ENCODE measurements at regions not wholly inside any gene's neighbourhood (a gene's known extent, or its start where the extent isn't known, plus 50 kb on each side); places are given as distances from the start of the nearest gene placed in this dataset.

- H4K20me1 ChIP-seq (ENCODE audit: insufficient read depth, low read length, poor library complexity, severe bottlenecking), result no peaks in the 10 kb centered on the region
- no peaks in the 10 kb centered on the region for H3K36me3 ChIP-seq (ENCODE audit: insufficient read depth, low read length)
- no peaks in the 10 kb centered on the region for H3K79me2 ChIP-seq (ENCODE audit: insufficient read depth, low read length)
- no peak for TF ChIP-seq EZH2phosphoT487 (IDR thresholded peaks at IDR 0.05; ENCODE audit: borderline replicate concordance)
- TF ChIP-seq, protein P1, sequence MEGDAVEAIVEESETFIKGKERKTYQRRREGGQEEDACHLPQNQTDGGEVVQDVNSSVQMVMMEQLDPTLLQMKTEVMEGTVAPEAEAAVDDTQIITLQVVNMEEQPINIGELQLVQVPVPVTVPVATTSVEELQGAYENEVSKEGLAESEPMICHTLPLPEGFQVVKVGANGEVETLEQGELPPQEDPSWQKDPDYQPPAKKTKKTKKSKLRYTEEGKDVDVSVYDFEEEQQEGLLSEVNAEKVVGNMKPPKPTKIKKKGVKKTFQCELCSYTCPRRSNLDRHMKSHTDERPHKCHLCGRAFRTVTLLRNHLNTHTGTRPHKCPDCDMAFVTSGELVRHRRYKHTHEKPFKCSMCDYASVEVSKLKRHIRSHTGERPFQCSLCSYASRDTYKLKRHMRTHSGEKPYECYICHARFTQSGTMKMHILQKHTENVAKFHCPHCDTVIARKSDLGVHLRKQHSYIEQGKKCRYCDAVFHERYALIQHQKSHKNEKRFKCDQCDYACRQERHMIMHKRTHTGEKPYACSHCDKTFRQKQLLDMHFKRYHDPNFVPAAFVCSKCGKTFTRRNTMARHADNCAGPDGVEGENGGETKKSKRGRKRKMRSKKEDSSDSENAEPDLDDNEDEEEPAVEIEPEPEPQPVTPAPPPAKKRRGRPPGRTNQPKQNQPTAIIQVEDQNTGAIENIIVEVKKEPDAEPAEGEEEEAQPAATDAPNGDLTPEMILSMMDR (conservative IDR thresholded peaks at IDR 0.05; ENCODE audit: low read length), result no peak
- H2AFZ ChIP-seq (ENCODE audit: low read length), result no peak overlapping the region; the same call in 1 of the 2 replicates
- peaks cover 9% of the 10 kb centered on the region for H3K4me1 ChIP-seq (ENCODE audit: insufficient read depth, low read length, poor library complexity, severe bottlenecking)
- no peaks in the 10 kb centered on the region for H3K27me3 ChIP-seq (ENCODE audit: insufficient read depth, low read length, poor library complexity, severe bottlenecking)
- no peak overlapping the region for H3K4me3 ChIP-seq (ENCODE audit: low read length, poor library complexity, severe bottlenecking)
- H3K9ac ChIP-seq (ENCODE audit: low read depth, low read length, poor library complexity, severe bottlenecking), result no peak overlapping the region
- H3F3A ChIP-seq (ENCODE audit: low read depth), result no peaks in the 10 kb centered on the region
- H3K9me2 ChIP-seq (replicated peaks; ENCODE audit: low read depth, low read length), result no peaks in the 10 kb centered on the region
- no peaks in the 10 kb centered on the region for H3K9me3 ChIP-seq (ENCODE audit: insufficient read depth, low read depth, low read length)
- no peak overlapping the region for H3K4me2 ChIP-seq (ENCODE audit: low read depth, low read length, poor library complexity, severe bottlenecking)
Observed at GRCh38 chr4:100280807-100281206, 90.5 kb upstream of the DDIT4L start.

DNA sequence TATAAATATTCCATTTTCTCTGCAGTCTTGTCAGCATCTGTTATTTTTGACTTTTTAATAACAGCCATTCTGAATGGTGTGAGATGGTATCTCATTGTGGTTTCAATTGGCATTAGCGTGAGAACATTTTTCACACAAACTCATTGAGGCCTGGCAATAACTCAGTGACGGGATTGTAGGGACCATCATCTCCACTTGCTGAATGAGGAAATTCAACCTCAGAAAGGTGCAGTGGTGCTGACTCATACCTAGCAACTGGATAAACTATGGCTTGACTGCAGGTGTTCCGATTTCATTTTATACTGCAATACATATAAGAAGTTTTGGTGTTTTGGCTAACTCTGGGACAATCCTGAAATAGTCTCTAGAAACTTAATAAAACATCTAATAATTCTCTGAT lies 88.3 kb upstream of the DDIT4L start:
- H2AFZ ChIP-seq (ENCODE audit: low read length), result no peak overlapping the region
- H3K4me1 ChIP-seq (ENCODE audit: insufficient read depth, low read length, poor library complexity, severe bottlenecking), result peaks cover 9% of the 10 kb centered on the region
- H4K20me1 ChIP-seq (ENCODE audit: insufficient read depth, low read length, poor library complexity, severe bottlenecking), result no peaks in the 10 kb centered on the region
- no peaks in the 10 kb centered on the region for H3K9me2 ChIP-seq (replicated peaks; ENCODE audit: low read depth, low read length)
- no peaks in the 10 kb centered on the region for H3K79me2 ChIP-seq (ENCODE audit: insufficient read depth, low read length)
- H3K27me3 ChIP-seq (ENCODE audit: insufficient read depth, low read length, poor library complexity, severe bottlenecking), result no peaks in the 10 kb centered on the region
- H3F3A ChIP-seq (ENCODE audit: low read depth), result no peaks in the 10 kb centered on the region
- H3K9ac ChIP-seq (ENCODE audit: low read depth, low read length, poor library complexity, severe bottlenecking), result no peak overlapping the region
- H3K4me2 ChIP-seq (ENCODE audit: low read depth, low read length, poor library complexity, severe bottlenecking), result no peak overlapping the region
- TF ChIP-seq, protein P1 (conservative IDR thresholded peaks at IDR 0.05; ENCODE audit: low read length), result no peak
- no peak for TF ChIP-seq EZH2phosphoT487 (IDR thresholded peaks at IDR 0.05; ENCODE audit: borderline replicate concordance)
- no peaks in the 10 kb centered on the region for H3K36me3 ChIP-seq (ENCODE audit: insufficient read depth, low read length)
- no peak overlapping the region for H3K4me3 ChIP-seq (ENCODE audit: low read length, poor library complexity, severe bottlenecking)
- no peaks in the 10 kb centered on the region for H3K9me3 ChIP-seq (ENCODE audit: insufficient read depth, low read depth, low read length)

- no peak overlapping the region for H3K9ac ChIP-seq (ENCODE audit: low read depth, low read length, poor library complexity, severe bottlenecking)
- no peaks in the 10 kb centered on the region for H3K36me3 ChIP-seq (ENCODE audit: insufficient read depth, low read length)
- no peaks in the 10 kb centered on the region for H4K20me1 ChIP-seq (ENCODE audit: insufficient read depth, low read length, poor library complexity, severe bottlenecking)
- no peak overlapping the region for H3K4me3 ChIP-seq (ENCODE audit: low read length, poor library complexity, severe bottlenecking)
- peaks cover 9% of the 10 kb centered on the region for H3K9me3 ChIP-seq (ENCODE audit: insufficient read depth, low read depth, low read length)
- no peaks in the 10 kb centered on the region for H3K4me1 ChIP-seq (ENCODE audit: insufficient read depth, low read length, poor library complexity, severe bottlenecking)
- H3K27me3 ChIP-seq (ENCODE audit: insufficient read depth, low read length, poor library complexity, severe bottlenecking), result no peaks in the 10 kb centered on the region
- H3K79me2 ChIP-seq (ENCODE audit: insufficient read depth, low read length), result no peaks in the 10 kb centered on the region
- no peak overlapping the region for H2AFZ ChIP-seq (ENCODE audit: low read length)
- H3K9me2 ChIP-seq (replicated peaks; ENCODE audit: low read depth, low read length), result no peaks in the 10 kb centered on the region
- no peak overlapping the region for H3K4me2 ChIP-seq (ENCODE audit: low read depth, low read length, poor library complexity, severe bottlenecking)
- H3F3A ChIP-seq (ENCODE audit: low read depth), result no peaks in the 10 kb centered on the region
- TF ChIP-seq, protein P1 (conservative IDR thresholded peaks at IDR 0.05; ENCODE audit: low read length), result no peak
- no peak for TF ChIP-seq EZH2phosphoT487 (IDR thresholded peaks at IDR 0.05; ENCODE audit: borderline replicate concordance)
Observed at GRCh38 chr4:100269446-100269845, 79.2 kb upstream of the DDIT4L start.

Data from Loucy (cell line).